ENCODE measurements at regions not wholly inside any gene's neighbourhood (a gene's known extent, or its start where the extent isn't known, plus 50 kb on each side); places are given as distances from the start of the nearest gene placed in this dataset.

DNA sequence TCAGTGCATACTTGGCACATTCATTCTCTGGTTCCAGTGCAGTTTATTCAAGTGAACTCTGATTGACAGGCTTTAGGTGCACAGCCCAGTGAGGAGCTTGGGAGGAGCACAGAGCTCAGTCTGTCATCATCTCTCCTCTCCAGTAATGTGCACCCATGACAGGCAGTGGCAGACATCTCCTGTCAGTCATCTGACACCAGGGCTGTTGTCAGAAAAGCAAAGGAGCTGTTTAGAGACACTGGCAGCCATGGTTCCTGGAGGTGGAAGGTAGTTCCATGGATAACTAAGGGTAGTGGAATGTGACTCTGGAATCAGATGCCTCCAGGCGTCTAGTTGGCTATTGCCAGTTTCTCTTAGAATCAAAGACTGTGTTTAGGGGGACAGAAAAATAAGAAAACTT lies 308.8 kb downstream of the DCDC2C start:
- ChIA-PET POLR2A (no interaction called here), CTCF (no interaction called here)
- no peaks in the 10 kb centered on the region for H3K9me3 ChIP-seq (ENCODE audit: control insufficient read depth, insufficient read depth, low read depth, low read length)
- no peaks in the 10 kb centered on the region for H3K4me1 ChIP-seq (ENCODE audit: control insufficient read depth, insufficient read depth, low read length)
- H3K4me3 ChIP-seq (ENCODE audit: low read depth, low read length) = no peak overlapping the region
- H3K27ac ChIP-seq (ENCODE audit: extremely low read depth, low read depth, low read length) = no peak overlapping the region
- TF ChIP-seq, protein P1, sequence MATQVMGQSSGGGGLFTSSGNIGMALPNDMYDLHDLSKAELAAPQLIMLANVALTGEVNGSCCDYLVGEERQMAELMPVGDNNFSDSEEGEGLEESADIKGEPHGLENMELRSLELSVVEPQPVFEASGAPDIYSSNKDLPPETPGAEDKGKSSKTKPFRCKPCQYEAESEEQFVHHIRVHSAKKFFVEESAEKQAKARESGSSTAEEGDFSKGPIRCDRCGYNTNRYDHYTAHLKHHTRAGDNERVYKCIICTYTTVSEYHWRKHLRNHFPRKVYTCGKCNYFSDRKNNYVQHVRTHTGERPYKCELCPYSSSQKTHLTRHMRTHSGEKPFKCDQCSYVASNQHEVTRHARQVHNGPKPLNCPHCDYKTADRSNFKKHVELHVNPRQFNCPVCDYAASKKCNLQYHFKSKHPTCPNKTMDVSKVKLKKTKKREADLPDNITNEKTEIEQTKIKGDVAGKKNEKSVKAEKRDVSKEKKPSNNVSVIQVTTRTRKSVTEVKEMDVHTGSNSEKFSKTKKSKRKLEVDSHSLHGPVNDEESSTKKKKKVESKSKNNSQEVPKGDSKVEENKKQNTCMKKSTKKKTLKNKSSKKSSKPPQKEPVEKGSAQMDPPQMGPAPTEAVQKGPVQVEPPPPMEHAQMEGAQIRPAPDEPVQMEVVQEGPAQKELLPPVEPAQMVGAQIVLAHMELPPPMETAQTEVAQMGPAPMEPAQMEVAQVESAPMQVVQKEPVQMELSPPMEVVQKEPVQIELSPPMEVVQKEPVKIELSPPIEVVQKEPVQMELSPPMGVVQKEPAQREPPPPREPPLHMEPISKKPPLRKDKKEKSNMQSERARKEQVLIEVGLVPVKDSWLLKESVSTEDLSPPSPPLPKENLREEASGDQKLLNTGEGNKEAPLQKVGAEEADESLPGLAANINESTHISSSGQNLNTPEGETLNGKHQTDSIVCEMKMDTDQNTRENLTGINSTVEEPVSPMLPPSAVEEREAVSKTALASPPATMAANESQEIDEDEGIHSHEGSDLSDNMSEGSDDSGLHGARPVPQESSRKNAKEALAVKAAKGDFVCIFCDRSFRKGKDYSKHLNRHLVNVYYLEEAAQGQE (tag by site-specific recombination; IDR thresholded peaks at IDR 0.05) = no peak
- TF ChIP-seq, protein P2, sequence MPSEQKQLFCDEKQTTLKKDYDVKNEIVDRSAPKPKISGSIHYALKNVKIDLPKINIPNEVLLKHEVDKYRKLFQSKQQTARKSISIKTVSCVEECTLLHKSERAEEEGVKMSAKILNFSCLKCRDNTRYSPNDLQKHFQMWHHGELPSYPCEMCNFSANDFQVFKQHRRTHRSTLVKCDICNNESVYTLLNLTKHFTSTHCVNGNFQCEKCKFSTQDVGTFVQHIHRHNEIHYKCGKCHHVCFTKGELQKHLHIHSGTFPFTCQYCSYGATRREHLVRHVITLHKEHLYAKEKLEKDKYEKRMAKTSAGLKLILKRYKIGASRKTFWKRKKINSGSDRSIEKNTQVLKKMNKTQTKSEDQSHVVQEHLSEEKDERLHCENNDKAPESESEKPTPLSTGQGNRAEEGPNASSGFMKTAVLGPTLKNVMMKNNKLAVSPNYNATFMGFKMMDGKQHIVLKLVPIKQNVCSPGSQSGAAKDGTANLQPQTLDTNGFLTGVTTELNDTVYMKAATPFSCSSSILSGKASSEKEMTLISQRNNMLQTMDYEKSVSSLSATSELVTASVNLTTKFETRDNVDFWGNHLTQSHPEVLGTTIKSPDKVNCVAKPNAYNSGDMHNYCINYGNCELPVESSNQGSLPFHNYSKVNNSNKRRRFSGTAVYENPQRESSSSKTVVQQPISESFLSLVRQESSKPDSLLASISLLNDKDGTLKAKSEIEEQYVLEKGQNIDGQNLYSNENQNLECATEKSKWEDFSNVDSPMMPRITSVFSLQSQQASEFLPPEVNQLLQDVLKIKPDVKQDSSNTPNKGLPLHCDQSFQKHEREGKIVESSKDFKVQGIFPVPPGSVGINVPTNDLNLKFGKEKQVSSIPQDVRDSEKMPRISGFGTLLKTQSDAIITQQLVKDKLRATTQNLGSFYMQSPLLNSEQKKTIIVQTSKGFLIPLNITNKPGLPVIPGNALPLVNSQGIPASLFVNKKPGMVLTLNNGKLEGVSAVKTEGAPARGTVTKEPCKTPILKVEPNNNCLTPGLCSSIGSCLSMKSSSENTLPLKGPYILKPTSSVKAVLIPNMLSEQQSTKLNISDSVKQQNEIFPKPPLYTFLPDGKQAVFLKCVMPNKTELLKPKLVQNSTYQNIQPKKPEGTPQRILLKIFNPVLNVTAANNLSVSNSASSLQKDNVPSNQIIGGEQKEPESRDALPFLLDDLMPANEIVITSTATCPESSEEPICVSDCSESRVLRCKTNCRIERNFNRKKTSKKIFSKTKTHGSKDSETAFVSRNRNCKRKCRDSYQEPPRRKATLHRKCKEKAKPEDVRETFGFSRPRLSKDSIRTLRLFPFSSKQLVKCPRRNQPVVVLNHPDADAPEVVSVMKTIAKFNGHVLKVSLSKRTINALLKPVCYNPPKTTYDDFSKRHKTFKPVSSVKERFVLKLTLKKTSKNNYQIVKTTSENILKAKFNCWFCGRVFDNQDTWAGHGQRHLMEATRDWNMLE (tag by site-specific recombination; conservative IDR thresholded peaks at IDR 0.05; ENCODE audit: low read depth) = no peak
- TF ChIP-seq, protein P3, sequence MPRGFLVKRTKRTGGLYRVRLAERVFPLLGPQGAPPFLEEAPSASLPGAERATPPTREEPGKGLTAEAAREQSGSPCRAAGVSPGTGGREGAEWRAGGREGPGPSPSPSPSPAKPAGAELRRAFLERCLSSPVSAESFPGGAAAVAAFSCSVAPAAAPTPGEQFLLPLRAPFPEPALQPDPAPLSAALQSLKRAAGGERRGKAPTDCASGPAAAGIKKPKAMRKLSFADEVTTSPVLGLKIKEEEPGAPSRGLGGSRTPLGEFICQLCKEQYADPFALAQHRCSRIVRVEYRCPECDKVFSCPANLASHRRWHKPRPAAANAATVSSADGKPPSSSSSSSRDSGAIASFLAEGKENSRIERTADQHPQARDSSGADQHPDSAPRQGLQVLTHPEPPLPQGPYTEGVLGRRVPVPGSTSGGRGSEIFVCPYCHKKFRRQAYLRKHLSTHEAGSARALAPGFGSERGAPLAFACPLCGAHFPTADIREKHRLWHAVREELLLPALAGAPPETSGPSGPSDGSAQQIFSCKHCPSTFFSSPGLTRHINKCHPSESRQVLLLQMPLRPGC (tag by site-specific recombination; IDR thresholded peaks at IDR 0.05) = no peak
- TF ChIP-seq ZNF785 (tag by site-specific recombination; IDR thresholded peaks at IDR 0.05) = no peak
- TF ChIP-seq ZNF302 (tag by site-specific recombination; IDR thresholded peaks at IDR 0.05; ENCODE audit: low read depth) = no peak
- no peak for TF ChIP-seq ZNF571 (tag by site-specific recombination; IDR thresholded peaks at IDR 0.05)
- no peak for TF ChIP-seq SP7 (tag by site-specific recombination; IDR thresholded peaks at IDR 0.05)
- no peak for TF ChIP-seq ZNF776 (tag by site-specific recombination; IDR thresholded peaks at IDR 0.05; ENCODE audit: borderline replicate concordance)
- no peak for TF ChIP-seq ZNF133 (tag by site-specific recombination; IDR thresholded peaks at IDR 0.05)
- no peak for TF ChIP-seq ZNF391 (tag by site-specific recombination; IDR thresholded peaks at IDR 0.05; ENCODE audit: borderline replicate concordance, low read depth)
- no peaks in the 10 kb centered on the region for H3K36me3 ChIP-seq (ENCODE audit: control insufficient read depth in 2 of 2, insufficient read depth in 1 of 2, low read length in 2 of 2)

DNA sequence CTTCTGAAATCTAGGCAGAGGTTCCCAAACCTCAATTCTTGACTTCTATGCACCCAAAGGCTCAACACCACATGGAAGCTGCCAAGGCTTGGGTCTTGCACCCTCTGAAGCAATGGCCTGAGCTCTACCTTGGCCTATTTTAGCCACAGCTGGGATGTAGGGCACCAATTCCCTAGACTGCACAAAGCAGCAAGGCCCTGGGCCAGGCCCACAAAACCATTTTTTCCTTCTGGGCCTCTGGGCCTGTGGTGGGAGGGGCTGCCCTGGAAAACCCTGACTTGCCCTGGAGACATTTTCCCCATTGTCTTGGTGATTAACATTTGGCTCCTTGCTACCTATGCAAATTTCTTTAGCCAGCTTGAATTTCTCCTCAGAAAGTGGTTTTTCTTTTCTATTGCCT lies 315.2 kb downstream of the DCDC2C start:
- TF ChIP-seq ZNF585B (tag by site-specific recombination; IDR thresholded peaks at IDR 0.05) = peak; percentile 60
- TF ChIP-seq ZNF16 (tag by site-specific recombination; IDR thresholded peaks at IDR 0.05; ENCODE audit: low read depth) = no peak
- Histone ChIP-seq H3K9me3 (ENCODE audit: control insufficient read depth, insufficient read depth, low read depth, low read length) (no peaks in the 10 kb centered on the region), H3K36me3 (ENCODE audit: control insufficient read depth in 2 of 2, insufficient read depth in 1 of 2, low read length in 2 of 2) (no peaks in the 10 kb centered on the region), H3K4me3 (ENCODE audit: low read depth, low read length) (no peak overlapping the region), H3K4me1 (ENCODE audit: control insufficient read depth, insufficient read depth, low read length) (no peaks in the 10 kb centered on the region), H3K27ac (ENCODE audit: extremely low read depth, low read depth, low read length) (no peak overlapping the region)
- ChIA-PET CTCF (no interaction called here), POLR2A (no interaction called here)
